Kidney (tissue), 13 donors: ENCODE measurements at regions not wholly inside any gene's neighbourhood (a gene's known extent, or its start where the extent isn't known, plus 50 kb on each side); places are given as distances from the start of the nearest gene placed in this dataset.

Experiments
- DNase-seq, 5 donors: peaks; one replicate each; pipeline ENCODE4 v3.0.0-alpha.2; 2013 to 2020
- FAIRE-seq: peaks from 2 replicates; lab custom pipeline; 2012; peaks lifted over from hg19 to GRCh38; lab: Jason Lieb, UNC
- H3K27ac ChIP-seq, 2 donors: one replicate each; pipeline ENCODE4 v1.7.0; 2013; ENCODE audit warnings: low read depth in 2 of 2, low read length in 2 of 2, inconsistent platforms in 1 of 2
- H3K27me3 ChIP-seq: one replicate; pipeline ENCODE4 v1.7.1; 2013; ENCODE audit warnings: low read length, inconsistent platforms; ENCODE audit not compliant: control insufficient read depth, insufficient read depth
- H3K36me3 ChIP-seq, 3 donors: one replicate each; pipeline versions ENCODE4 v1.7.0 to v1.7.1; 2013; ENCODE audit warnings: low read length in 3 of 3, control low read depth in 1 of 3, inconsistent platforms in 1 of 3; ENCODE audit not compliant: insufficient read depth in 3 of 3, control insufficient read depth in 2 of 3
- H3K4me1 ChIP-seq, 3 donors: one replicate each; pipeline versions ENCODE4 v1.7.0 to v1.7.1; 2013; ENCODE audit warnings: low read length in 3 of 3, inconsistent platforms in 1 of 3, low read depth in 1 of 3; ENCODE audit not compliant: control insufficient read depth in 2 of 3, insufficient read depth in 2 of 3
- H3K4me3 ChIP-seq, 3 donors: one replicate each; pipeline versions ENCODE4 v1.7.0 to v1.8.1; 2013; ENCODE audit warnings: low read length in 3 of 3, control low read depth in 1 of 3, inconsistent platforms in 1 of 3
- H3K9ac ChIP-seq, 3 donors: one replicate each; pipeline versions ENCODE4 v1.7.0 to v1.7.1; 2013; ENCODE audit warnings: low read length in 3 of 3, control low read depth in 1 of 3, inconsistent platforms in 1 of 3
- H3K9me3 ChIP-seq, 3 donors: one replicate each; pipeline versions ENCODE4 v1.7.0 to v1.7.1; 2013; ENCODE audit warnings: low read length in 3 of 3, control low read depth in 1 of 3, inconsistent platforms in 1 of 3; ENCODE audit not compliant: control insufficient read depth in 2 of 3, insufficient read depth in 1 of 3
- intact Hi-C: fragments of 100-400 bp; cut with DNase I; formaldehyde crosslinking; loops from one replicate; pipeline ENCODE4 v1.11.1; 2022
- TF ChIP-seq, protein P1 (sequence below): IDR thresholded peaks from 3 replicates; pipeline ENCODE4 v1.5.1; 2012; ENCODE audit warnings: mild to moderate bottlenecking, moderate library complexity, borderline replicate concordance; ENCODE audit not compliant: insufficient read depth; ENCODE audit errors: extremely low read depth
- donor health status: control.
- donor health status: control.
- donor health status: control.
- donor health status: control.
- donor health status: control.
- donor health status: DM: yes; HTN: yes; CAD: no.
- donor health status: Normal renal cell carcinoma (clear cell type).

DNA sequence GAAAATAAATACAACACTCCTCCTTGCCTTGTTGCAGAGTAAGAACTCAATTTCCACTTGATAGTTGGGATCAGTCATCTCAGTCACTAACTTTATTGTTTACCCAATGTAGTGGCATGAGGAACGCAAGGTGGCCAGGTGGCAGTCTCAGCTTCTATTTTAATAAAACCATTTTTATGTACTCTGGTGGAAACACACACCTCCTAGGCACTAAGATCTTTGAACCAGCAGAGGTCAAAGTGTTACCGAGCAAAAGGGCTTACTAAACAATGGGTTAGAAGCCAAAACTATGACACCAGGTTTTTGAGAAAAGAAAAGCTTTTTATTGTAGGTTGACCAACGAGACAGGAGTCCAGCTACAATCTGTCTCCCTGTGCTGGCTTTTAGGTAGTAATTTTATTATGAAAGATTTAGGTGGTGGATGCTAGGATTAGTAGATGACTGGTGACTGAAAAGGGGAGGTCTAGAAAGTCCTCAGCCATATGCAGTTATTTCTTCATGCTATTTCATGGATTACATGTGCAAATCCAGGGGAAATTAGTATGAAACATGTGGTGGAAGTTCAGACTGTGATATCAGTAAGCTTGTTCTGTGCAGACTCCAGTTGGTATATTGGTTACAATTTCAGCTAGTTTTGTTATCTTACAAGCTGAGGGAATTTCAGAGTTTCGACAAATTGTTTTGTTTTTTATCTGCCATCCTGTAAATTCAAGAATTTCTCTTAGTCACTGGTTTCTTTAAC, 122.3 kb downstream of the PCTP start:
- no peaks in the 10 kb centered on the region for H3K4me1 ChIP-seq
- intact Hi-C loops: no loop called here
- no peak for DNase-seq
- no peak overlapping the region for H3K27ac ChIP-seq
- no peak for FAIRE-seq
- no peaks in the 10 kb centered on the region for H3K27me3 ChIP-seq
- no peak overlapping the region for H3K4me3 ChIP-seq
- TF ChIP-seq, protein P1, sequence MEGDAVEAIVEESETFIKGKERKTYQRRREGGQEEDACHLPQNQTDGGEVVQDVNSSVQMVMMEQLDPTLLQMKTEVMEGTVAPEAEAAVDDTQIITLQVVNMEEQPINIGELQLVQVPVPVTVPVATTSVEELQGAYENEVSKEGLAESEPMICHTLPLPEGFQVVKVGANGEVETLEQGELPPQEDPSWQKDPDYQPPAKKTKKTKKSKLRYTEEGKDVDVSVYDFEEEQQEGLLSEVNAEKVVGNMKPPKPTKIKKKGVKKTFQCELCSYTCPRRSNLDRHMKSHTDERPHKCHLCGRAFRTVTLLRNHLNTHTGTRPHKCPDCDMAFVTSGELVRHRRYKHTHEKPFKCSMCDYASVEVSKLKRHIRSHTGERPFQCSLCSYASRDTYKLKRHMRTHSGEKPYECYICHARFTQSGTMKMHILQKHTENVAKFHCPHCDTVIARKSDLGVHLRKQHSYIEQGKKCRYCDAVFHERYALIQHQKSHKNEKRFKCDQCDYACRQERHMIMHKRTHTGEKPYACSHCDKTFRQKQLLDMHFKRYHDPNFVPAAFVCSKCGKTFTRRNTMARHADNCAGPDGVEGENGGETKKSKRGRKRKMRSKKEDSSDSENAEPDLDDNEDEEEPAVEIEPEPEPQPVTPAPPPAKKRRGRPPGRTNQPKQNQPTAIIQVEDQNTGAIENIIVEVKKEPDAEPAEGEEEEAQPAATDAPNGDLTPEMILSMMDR: no peak
- no peaks in the 10 kb centered on the region for H3K36me3 ChIP-seq
- H3K9me3 ChIP-seq: no peaks in the 10 kb centered on the region
- no peak overlapping the region for H3K9ac ChIP-seq

DNA sequence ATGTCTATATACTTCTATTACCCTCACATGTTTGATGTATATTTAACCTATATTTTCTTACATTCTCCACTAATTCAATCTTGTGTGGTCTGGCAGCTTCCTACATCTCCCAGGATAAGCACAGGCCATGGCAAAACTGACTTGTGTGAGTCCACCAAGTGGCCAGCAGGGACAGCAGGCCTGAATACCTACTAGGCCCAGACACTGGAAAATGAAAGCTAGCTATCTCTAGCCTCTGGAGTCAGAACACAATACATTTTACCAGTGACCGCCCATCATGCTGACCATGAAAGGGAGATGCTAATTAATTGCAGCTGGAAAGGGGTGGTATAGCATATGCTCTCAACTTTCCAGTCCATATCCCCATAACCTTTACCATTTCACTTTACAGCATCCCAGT, 132.3 kb downstream of the PCTP start:
- Histone ChIP-seq H3K27me3 (no peaks in the 10 kb centered on the region), H3K4me3 (no peak overlapping the region), H3K36me3 (no peaks in the 10 kb centered on the region), H3K4me1 (no peaks in the 10 kb centered on the region), H3K9me3 (no peaks in the 10 kb centered on the region), H3K27ac (no peak overlapping the region), H3K9ac (no peak overlapping the region)
- no peak for FAIRE-seq
- intact Hi-C loops: no loop called here
- DNase-seq: no peak
- TF ChIP-seq, protein P1: no peak

DNA sequence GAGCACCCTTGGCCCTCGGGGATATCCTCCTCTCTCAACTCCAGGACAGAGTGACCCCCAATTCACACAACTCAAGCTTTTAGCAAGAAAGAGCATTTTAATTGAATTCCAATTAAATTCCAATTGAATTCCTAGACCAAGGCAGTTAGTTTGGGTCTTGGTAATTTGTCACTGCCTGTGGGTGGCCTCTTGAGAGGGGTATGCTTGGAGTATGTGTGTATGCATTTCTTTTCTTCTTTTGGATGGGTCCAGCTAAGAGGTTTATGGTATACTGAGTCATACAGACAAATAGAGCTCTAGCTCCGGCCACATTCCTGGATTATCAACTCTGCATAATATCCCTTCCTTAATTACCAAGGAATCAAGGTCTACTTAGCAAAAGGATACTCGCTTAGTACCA, 136.7 kb downstream of the PCTP start:
- no peak for FAIRE-seq
- Histone ChIP-seq H3K27me3 (no peaks in the 10 kb centered on the region), H3K4me1 (no peaks in the 10 kb centered on the region), H3K4me3 (no peak overlapping the region), H3K9ac (no peak overlapping the region), H3K9me3 (peaks cover 0 to 3% (median 0%) of the 10 kb centered on the region in 3 donors), H3K27ac (no peak overlapping the region), H3K36me3 (no peaks in the 10 kb centered on the region)
- no peak for DNase-seq
- TF ChIP-seq, protein P1: no peak
- intact Hi-C loops: no loop called here
